ENCODE measurements at regions not wholly inside any gene's neighbourhood (a gene's known extent, or its start where the extent isn't known, plus 50 kb on each side); places are given as distances from the start of the nearest gene placed in this dataset.

- no peaks in the 10 kb centered on the region for H4K20me1 ChIP-seq (replicated peaks; ENCODE audit: control insufficient read depth, insufficient read depth, low read length)
- no peaks in the 10 kb centered on the region for H3K9me3 ChIP-seq (replicated peaks; ENCODE audit: control insufficient read depth, insufficient read depth, low read depth, low read length)
- H3K4me1 ChIP-seq (replicated peaks in 1 of 2; ENCODE audit: control insufficient read depth in 2 of 2, insufficient read depth in 2 of 2, low read length in 2 of 2): no peaks in the 10 kb centered on the region
- 0% methylated on average over 4 of the region's 4 CpGs for WGBS (ENCODE audit: insufficient coverage, low coverage, missing lambda C conversion rate)
- peaks cover 5% of the 10 kb centered on the region in 2 experiments; a peak in 1 of 5 replicates for H3K27me3 ChIP-seq (ENCODE audit: control insufficient read depth in 2 of 2, insufficient read depth in 2 of 2, low read length in 2 of 2)
- no peaks in the 10 kb centered on the region for H3K36me3 ChIP-seq (ENCODE audit: control insufficient read depth, insufficient read depth, low read length)
- intact Hi-C loops (cut with micrococcal nuclease): no loop called here
- no peak overlapping the region for H3K27ac ChIP-seq (ENCODE audit: extremely low read depth, low read depth, low read length)
- TF ChIP-seq DNMT1 (IDR thresholded peaks at IDR 0.05) (no peak), TBL1XR1 (IDR thresholded peaks at IDR 0.05; ENCODE audit: low read length in 2 of 2) (no peak), ARID2 (IDR thresholded peaks at IDR 0.05) (no peak), PRPF4 (IDR thresholded peaks at IDR 0.05; ENCODE audit: insufficient read depth, low read depth, low read length, poor library complexity, severe bottlenecking) (no peak), SMAD2 (IDR thresholded peaks at IDR 0.05; ENCODE audit: low read depth, low read length) (no peak), CGGBP1 (CRISPR knock-in tag; IDR thresholded peaks at IDR 0.05) (no peak)
- no peak overlapping the region for H2AFZ ChIP-seq (ENCODE audit: low read depth, low read length)
- in situ Hi-C loops (cut with MboI): no loop called here
- ATAC-seq: no peak
- no TSS peak for BruUV-seq (replicated peaks)
- no peaks in the 10 kb centered on the region for H3K79me2 ChIP-seq (ENCODE audit: control insufficient read depth, insufficient read depth, low read length)
- H3K9ac ChIP-seq (ENCODE audit: insufficient read depth in 1 of 2, low read depth in 2 of 2, low read length in 2 of 2): no peak overlapping the region
- POLR2A ChIA-PET: no interaction called here
- no peak overlapping the region for H3K4me2 ChIP-seq (ENCODE audit: insufficient read depth, low read length)
- H3K4me3 ChIP-seq: no peak overlapping the region
- no peak for DNase-seq (ENCODE audit: extremely low read depth in 1 of 4, low spot score in 3 of 4)
- CTCF ChIA-PET (ENCODE audit: low intra/inter-chr PET ratio): no interaction called here
- no peak for FAIRE-seq
- no peaks in the 10 kb centered on the region for H3K9me1 ChIP-seq (ENCODE audit: control insufficient read depth, insufficient read depth, low read length)
Measured at GRCh38 chr13:40197936-40198595, 468.4 kb downstream of the FOXO1 start.
